Femur (tissue), 1 donor: ENCODE measurements at regions not wholly inside any gene's neighbourhood (a gene's known extent, or its start where the extent isn't known, plus 50 kb on each side); places are given as distances from the start of the nearest gene placed in this dataset.
"Not testable (repeated sequence)": the region's sequence is repeated elsewhere in the genome, so short reads cannot be mapped to it uniquely, and the experiment has no call there.

Experiments used
- DNase-seq: peaks from one replicate; pipeline ENCODE4 v3.0.0-alpha.2; 2017

DNA sequence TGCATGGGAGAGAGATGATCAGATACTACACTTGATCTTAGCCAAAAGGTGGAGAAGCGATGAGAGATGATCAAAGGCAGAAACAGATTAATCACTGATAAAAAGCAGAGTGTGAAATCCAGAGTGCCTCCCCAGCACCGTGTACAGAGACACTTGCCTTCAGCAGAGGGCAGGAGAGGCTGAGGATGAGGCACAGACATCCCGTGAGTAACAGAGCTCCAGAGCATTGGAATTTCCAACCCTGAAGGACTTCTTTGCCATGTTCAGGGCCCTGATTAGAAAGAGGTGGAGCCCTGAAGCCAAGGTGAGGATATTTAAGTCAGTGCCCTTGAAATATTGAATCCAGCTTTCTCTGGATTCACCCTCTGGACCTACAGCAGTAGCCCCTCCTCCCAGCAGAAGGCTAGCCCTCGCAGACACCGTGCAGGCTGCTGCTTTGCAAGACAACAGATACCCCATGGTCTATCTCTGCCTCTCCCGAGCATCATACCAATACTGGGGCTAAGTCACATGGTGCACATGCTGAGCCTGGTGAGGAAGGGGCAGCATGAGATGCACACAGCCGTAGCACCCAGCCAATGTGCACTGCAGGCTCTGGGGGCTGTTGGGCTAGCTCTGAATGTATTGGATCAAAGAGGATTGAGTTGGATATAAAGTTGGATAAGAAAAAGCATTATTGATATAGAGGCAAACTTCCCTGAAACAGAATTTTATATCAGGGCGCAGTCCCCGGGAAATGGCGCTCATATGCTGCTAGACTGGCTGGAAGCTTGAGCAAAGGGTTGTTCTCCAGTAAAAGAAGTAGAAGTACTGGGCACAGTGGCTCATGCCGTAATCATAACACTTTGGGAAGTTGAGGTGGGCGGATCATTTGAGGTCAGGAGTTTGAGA is 200.3 kb upstream of the B3GAT1 start:
- DNase-seq: no peak

DNA sequence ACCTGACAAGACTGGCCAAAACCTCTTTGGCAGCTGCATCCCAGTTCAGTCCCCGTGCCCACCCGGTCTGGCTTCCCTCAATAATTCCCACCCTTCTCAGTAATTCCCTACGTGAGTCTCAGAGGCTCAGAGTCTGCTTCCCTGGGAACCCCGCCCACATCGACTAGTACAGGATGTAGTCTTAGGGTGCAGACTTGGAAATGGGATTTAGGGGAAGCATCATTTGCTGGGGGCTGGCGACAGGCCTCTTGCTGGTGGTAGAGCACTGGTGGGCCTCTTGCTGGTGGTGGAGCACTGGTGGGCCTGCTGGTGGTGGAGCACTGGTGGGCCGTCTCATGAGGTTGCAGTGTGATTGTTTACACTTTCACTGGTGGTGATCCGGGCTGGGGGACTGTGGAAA is 199.5 kb upstream of the B3GAT1 start:
- DNase-seq: no peak

DNA sequence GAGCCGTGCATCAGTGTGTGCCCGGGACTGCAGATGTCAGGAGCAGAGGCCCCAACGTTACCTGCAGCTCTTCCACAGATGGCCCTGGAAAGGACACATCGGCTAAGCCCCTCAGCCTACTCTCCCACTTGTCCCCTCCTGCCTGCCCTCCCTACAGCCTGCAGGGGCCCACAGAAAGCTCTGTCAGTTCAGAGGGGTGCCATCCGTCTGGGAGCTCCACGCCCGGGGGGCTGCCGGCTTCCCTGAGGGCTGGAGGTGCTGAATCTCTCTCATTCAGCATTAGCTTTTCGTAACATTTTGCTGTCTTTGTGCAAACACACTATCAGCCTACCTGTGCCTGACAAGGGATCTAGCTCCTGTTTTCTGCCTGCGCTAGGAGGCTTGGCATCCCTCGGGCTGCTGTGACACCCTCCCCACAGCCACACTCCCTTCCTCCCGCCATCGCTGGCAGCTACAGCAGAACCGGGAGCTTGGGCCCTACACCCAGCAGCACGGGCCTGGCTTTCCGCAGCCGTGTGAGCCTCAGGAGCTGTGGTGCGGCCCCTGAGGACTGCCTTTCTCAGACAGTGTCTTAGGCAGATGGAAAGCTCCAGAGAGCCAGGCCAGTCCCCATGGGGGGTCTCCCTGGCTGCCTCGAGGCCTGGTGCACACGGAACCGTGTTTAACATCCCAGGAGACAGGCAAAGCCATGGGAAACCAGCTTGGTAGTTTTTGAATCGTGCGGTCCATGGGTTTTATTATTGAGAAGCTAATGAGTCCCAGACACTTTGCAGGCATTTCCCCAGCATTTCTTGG is 198.3 kb upstream of the B3GAT1 start:
- no peak for DNase-seq

DNA sequence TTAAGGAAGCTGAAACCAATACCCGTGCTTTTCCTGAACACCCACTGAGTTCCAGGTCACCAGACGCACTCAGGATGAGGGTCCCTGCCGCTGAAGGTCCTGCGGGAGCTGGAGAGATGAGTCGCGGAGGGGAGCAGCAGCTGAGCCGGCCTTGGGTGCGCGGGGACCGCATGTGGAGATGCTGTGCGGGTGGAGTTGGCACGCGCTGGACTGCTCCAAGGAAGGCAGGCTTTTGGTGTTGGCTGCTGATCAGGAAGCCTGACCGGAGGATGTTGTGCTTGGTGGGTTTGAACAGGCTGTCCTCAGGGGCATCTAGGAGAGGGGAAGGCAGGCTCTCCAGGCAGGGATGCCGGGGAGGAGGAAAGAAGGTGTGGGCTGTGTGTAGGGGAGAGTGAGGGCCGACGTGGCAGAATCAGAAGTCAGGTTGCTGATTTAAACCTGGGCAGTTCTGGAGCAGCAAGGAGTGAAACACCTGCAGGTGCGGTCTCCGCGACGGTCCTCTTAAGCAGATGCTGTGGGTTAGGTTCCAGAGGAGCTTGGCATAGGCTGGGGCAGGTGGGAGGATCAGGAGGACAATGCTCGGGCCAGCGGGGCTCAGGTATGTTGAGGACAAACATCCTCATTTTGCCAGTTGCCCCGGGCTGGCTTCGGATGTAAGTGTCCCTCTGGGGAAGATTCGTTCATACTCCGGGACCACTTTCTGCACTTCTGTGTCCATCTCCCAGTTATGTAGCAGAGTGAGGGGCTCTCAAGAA is 197.5 kb upstream of the B3GAT1 start:
- DNase-seq: no peak

DNA sequence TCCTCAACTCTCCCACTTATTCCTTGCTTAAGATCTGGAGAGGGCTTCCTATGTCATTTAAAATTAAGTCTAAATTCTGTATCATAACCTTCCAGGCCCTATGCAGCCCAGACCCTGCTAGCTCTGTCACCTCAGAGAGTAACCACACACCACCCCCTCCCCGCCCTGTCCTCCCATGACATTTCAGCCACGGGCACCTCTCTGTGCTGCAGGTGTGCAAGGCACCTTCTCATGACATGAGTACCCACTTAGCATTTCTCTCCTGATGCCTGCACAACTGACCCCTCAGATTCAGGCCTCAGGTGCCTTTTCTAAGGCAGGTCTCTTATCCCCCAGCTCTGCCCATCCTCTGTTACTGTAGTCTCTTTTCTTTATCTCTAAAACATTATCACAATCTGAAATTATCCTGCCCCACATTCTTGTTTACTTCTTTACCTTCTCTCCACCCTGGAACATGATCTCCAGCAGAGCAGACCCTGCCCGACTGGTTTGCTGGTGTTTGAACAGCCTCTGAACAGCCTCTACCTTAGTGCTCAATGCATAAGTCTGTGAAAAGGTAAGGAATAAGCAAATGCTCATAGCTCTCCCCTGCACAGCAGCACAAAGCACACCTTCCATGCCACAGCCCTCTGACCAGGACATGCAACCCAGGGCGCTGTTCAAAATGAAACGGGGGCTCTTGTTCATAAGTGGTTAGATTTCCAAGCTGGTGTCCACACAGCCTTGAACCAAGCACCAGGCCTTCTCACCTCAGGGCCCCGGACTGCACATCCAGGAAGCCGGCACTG is 196.1 kb upstream of the B3GAT1 start:
- no peak for DNase-seq

DNA sequence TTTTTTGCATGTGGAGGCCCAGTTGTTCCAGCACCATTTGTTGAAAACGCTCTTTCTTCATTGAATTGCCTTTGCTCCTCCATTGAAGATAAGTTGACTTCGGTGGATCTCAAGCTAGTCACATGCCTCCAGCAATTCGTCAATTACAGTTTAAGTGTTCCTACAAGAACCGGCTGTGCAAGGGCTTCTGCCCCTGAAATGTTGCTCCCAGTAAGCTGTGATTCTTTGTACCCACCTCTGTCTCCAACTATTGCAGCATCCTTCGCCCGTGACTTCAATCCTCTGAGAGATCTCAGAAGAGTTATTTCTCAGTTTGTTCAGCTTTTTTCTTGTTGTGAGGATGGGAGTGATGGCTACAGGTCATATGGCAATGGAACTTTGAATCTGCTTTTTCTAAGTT is 194.2 kb upstream of the B3GAT1 start:
- DNase-seq: no peak

DNA sequence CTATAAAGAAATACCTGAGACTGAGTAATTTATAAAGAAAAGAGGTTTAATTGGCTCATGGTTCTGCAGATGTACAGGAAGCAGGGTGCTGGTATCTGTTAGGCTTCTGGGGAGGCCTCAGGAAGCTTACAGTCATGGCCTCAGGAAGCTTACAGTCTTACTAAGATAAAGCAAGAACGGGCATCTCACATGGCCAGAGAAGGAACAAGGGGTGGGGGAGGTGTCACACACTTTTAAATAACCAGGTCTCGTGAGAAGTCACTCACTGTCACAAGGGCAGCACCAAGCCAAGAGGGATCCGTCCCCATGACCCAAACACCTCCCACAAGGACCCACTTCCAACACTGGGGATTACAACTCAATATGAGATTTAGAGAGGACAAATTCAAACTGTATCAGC is 192.8 kb upstream of the B3GAT1 start:
- no peak for DNase-seq

DNA sequence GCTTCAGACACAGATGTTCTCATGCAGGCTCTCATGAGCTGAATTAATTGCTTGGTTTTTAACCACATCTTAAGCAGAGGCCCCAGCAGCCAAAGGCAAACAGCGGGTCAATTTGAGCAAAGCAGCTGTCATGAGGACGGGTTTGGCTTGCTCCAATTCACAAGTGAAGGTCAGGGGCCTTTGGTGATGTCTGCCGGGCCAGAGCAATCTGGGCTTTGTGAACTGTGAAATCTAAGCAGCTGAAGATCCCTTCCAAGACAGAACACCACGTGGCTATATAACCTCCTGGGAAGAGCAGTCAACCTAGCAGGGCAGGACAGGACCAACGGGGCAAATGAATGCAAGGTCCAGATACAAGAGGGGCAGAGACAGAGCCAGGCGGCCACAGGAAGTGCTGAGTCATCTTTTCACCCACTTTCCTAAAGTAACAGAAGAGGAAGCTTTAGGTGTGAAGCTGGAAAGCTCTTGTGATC is 187.3 kb upstream of the B3GAT1 start:
- DNase-seq: no peak

DNA sequence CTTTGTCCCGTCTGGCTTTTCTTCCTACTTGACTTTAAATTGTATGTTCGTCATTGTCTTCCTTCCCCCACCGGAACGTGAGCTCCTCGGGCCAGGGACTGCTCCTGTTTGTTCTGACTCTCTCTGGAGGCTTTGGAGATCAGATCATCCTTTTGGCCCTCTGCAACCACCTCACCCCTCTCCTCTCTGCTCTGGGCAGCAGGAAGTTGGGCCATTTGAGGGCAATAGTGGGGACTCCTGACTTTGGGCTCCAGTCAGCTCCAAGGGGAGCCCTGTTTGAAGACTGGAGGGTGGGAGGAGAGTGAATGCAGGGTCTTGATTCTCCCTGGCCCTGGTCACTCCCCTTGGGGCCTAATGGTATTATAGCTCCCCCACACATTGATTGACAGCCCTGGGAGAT is 186.3 kb upstream of the B3GAT1 start:
- DNase-seq: no peak

DNA sequence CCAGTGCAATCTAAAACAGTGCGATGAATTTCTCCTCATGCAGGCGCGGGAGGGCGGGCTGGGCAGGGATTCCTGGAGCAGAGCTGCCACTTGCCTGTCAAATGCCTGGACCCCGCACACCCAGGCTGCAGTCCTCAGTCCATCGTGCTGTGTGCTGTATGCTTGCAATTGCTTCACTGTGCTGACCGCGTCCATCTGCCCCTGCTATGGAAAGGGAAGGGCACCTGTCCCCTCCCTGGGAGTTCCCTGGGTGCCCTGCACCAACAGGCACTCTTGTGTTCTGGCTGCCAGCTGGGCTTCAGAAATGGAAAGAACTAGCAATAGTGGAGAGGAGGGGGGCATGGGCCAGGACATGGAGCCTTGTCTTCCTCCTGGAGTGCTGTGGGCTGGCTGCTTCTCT is 185.4 kb upstream of the B3GAT1 start:
- DNase-seq: no peak

DNA sequence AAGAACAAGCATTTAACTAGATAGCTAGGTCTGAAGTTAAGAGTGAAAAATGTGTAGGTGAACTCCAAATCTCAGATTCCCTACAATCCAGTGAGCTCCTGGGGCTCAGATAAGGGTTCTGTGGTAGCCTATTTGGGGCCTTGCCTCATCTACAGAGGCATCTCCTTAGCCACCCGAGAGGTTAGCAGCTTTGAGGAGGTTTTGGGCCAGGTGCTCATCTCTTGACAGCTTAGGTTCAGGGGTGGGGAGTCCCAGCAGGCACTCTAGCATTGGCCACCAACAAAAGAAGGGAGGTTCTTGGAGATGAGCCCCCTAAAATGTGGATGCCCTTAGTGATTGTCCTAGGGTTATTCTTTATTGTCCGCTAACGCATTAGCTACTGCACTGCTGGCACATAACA is 184.4 kb upstream of the B3GAT1 start:
- DNase-seq: no peak

DNA sequence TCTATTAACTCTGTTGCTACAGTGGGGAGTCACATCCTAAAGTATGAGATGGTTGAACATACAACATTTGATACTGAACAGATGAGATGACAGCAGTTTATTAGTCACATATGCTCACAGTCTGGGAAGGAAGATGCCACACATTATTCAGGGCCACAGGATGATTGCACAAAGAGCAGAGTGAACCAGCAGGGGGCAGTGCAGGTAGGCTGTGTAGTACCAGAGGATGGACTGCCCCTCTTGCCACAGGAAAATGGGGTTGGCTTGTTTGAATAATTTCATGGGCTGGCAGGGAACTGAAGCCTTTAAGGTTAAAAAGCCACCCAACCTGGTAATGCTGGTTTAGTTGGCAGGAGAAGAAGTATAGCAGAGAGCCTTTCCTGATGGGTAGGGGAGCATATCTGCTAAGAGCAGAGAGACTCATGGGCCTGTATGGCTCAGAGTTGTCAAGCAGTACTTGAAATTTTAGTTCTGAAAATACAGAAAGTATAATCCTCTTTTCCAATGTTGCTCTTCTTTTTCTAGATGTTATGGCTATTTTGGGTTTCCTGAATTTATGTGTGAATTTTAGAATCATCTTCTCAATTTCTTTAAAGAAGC is 180.4 kb upstream of the B3GAT1 start:
- no peak for DNase-seq

DNA sequence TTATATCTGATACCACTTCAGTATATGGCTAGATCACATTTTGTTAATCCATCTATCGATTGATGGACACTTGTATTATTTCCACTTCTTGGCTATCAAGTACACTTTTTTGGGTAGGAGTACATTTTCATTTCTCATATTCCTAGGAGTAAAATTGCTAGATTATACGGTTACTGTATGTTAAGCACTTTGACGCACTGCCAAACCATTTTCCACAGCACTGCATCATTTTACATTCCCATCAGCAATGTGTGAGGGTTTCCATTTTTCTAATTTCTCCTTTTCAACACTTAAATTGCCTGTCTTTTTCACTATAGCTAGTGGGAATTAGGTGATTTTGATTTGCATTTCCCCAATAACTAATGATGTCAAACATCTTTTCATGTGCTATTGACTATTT is 179.3 kb upstream of the B3GAT1 start:
- no peak for DNase-seq

DNA sequence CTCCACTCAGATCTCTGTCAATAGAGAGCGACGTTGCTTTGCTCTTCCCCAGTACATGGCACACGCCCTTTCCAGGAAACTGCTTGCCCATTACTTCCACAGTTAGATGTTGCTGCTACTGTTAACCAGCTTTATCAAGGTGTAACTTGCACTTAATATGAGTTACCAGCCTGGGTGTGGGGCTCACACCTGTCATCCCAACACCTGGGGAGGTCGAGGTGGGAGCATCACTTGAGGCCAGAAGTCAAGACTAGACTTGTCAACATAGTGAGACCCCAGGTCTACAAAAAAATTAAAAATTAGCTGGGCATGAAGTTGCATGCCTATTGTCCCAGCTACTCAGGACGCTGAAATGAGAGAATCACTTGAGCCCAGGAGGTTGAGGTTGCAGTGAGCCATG is 177.1 kb upstream of the B3GAT1 start:
- no peak for DNase-seq

DNA sequence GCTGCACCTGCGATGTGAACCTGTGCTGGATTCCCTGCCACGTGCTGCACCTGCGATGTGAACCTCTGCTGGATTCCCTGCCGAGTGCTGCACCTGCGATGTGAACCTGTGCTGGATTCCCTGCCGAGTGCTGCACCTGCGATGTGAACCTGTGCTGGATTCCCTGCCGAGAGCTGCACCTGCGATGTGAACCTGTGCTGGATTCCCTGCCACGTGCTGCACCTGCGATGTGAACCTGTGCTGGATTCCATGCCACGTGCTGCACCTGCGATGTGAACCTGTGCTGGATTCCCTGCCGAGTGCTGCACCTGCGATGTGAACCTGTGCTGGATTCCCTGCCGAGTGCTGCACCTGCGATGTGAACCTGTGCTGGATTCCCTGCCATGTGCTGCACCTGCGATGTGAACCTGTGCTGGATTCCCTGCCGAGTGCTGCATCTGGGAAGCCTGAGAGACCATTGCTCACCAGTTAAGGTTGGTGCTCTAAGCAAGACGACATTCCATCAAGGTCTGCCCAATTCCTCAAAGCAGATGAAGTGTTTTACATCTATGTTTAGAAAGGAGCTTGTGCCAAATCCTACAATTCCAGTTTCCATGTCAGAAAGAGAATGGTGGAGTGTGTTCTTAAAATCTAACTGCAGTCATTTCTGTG is 176.5 kb upstream of the B3GAT1 start:
- DNase-seq: not testable (repeated sequence)

DNA sequence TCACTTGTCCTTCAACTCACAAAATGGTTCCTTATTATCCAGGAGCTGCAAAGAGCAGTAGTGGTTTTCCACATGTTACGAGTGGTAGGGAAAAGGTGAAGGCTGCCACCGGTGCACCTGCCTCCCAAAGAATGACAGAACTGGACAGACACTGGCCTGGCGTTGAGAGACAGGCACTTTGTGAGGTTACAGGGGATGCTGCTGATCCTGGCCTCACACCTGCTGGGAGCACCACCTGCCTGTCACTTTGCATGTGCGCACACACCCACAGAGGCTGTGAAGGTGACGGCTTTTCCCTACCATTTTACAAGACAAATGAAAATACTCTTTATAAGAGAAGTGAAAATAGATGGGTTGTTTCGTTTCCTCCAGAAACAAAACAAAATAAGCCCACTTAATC is 175.3 kb upstream of the B3GAT1 start:
- DNase-seq: no peak

DNA sequence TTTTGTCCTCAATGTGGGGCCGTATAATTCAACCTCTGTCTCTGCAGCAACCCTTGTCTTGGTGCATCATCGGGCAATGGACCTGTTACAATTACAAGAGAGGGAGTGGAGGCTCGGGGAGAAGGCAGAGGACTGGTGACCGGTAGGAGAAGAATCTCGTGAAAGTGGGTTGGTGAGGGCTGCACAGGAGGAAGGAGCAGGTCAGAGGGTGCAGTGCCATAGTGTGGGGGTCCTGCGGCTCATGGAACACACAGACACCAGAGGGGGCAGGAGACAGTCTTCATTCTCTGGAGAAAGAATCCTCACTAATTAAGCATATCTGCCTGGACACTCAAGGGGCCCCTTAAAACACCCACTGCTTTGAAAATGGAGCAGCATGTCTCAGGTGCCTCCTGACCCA is 174.7 kb upstream of the B3GAT1 start:
- no peak for DNase-seq

DNA sequence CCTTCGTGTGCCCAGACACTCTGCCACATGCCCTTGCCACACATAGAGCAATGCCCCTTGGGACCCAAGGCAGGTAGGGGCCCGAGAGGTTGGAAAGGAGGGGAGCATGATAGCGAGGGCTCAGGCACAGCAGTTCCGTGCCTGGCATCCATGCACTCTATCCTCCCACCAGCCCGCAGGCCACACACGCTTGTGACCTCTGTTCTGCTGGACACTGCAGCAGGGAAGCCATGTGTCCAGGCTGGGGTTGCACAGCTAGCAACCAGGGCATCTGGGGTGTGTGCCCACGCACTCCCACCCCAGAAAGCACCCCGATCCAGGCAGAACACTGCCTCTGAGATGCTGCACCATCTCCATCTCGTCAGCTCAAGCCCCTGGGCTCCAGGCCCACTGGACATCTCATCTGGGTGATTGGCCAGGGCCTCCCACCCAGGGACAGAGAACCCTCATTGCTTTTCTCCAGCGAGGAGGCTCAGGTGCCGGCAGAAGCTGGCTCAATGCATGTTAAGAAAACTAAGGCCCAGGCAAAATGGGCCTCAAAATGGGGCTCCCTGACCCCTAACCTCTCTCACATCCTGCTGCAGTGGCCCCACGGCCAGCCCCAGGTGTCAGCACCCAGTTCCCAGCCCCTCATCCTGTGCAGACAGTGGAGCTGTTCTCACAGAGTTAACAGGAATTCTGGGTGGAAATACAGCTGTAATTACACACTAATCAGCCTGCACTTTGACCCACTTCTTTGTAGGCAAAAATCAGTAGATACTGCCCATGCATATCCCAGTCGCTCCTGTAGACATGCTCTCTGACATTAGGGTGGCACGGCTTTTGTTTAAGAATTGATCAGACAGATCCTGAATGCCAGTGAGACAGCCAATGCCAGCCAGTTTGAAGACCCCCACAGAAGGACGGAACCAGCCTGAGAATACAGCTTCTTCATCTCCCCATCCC is 173.9 kb upstream of the B3GAT1 start:
- no peak for DNase-seq

DNA sequence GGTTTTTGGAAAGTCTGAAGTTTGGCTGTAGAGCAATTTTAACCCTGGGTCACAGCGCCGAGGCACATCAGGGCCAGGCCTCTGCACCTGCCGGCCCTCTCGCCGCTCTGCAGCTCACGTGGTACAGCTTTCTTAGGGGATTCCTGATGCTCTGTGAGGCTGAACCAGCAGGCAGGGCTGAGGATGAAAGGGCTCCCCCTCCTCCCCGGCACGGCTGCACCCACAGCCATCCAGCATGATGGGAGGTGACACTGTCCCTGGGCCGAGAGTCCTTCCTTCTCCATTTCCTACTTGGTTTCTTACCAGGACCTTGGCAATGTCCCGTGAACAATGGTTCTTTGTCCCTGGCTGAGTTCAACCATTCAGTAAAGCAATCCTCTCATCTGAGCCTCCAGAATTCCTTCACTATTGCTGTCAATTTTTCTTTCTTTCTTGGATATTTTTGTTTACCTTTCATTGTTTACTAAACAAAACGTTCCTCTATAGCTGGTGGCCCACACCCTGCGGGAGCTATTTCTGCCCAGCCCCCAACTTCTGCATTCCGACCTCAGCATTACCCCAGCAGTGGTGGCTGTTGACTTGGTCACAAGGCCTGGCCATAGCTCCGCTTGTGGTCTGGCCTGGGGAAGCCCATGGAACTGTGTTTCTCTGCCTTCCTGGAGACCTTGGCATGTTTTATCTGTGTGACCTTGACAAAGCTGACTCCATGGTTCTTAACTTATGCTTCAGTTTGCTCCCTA is 172.8 kb upstream of the B3GAT1 start:
- DNase-seq: no peak
